NCI-H524 (cell line): ENCODE measurements at regions not wholly inside any gene's neighbourhood (a gene's known extent, or its start where the extent isn't known, plus 50 kb on each side); places are given as distances from the start of the nearest gene placed in this dataset.
"Not testable (repeated sequence)": the region's sequence is repeated elsewhere in the genome, so short reads cannot be mapped to it uniquely, and the experiment has no call there.

Experiments
- DNase-seq, 2 experiments: peaks; one replicate each; lab custom pipeline; 2025; lab: John Stamatoyannopoulos, UW

- no peak for DNase-seq
Observed at GRCh38 chr15:39501366-39502081, 79.4 kb upstream of the THBS1 start.

GRCh38 chr15:39502082-39502447 lies 78.8 kb upstream of the THBS1 start:
- DNase-seq = no peak

GRCh38 chr15:39502611-39503195 lies 78.2 kb upstream of the THBS1 start:
- no peak for DNase-seq

GRCh38 chr15:39503526-39503925 lies 77.4 kb upstream of the THBS1 start:
- no peak for DNase-seq

- no peak for DNase-seq
Observed at GRCh38 chr15:39504808-39505207, 76.1 kb upstream of the THBS1 start.

- no peak for DNase-seq
Observed at GRCh38 chr15:39506146-39506545, 74.7 kb upstream of the THBS1 start.

- DNase-seq = no peak
Observed at GRCh38 chr15:39508536-39508935, 72.3 kb upstream of the THBS1 start.

GRCh38 chr15:39510001-39510701 lies 70.7 kb upstream of the THBS1 start:
- no peak for DNase-seq

GRCh38 chr15:39511000-39511915 lies 69.6 kb upstream of the THBS1 start:
- no peak for DNase-seq

- peak; percentile 32 to 73 for DNase-seq
Observed at GRCh38 chr15:39511916-39512260, 69.0 kb upstream of the THBS1 start.

- DNase-seq = peak in 1 of 2 experiments; percentile 73
Observed at GRCh38 chr15:39512643-39513042, 68.2 kb upstream of the THBS1 start.

- DNase-seq = no peak
Observed at GRCh38 chr15:39513936-39514335, 66.9 kb upstream of the THBS1 start.

- DNase-seq = no peak
Observed at GRCh38 chr15:39514933-39515332, 65.9 kb upstream of the THBS1 start.

- no peak for DNase-seq
Observed at GRCh38 chr15:39515765-39516164, 65.1 kb upstream of the THBS1 start.

- no peak for DNase-seq
Observed at GRCh38 chr15:39517122-39517855, 63.6 kb upstream of the THBS1 start.

- not testable (repeated sequence) for DNase-seq
Observed at GRCh38 chr15:39523968-39524367, 56.9 kb upstream of the THBS1 start.

- DNase-seq = no peak
Observed at GRCh38 chr15:39529457-39529856, 51.4 kb upstream of the THBS1 start.

GRCh38 chr15:39530480-39531342 lies 50.2 kb upstream of the THBS1 start:
- no peak for DNase-seq
